MG63 (cell line): ENCODE measurements at regions not wholly inside any gene's neighbourhood (a gene's known extent, or its start where the extent isn't known, plus 50 kb on each side); places are given as distances from the start of the nearest gene placed in this dataset.

Experiments
- DNase-seq: peaks from one replicate; pipeline ENCODE4 v3.0.0-alpha.2; 2020
- H3K27me3 ChIP-seq: fragments of 250-450 bp; sonication (Bioruptor Pico); 2 replicates; pipeline ENCODE4 v1.5.1; 2020; ENCODE audit warnings: mild to moderate bottlenecking, moderate library complexity
- H3K36me3 ChIP-seq: fragments of 250-450 bp; sonication (Bioruptor Pico); 2 replicates; pipeline ENCODE4 v1.5.1; 2020; ENCODE audit warnings: mild to moderate bottlenecking, moderate library complexity
- H3K4me3 ChIP-seq: fragments of 250-450 bp; sonication (Bioruptor Pico); 2 replicates; pipeline ENCODE4 v1.5.1; 2020; ENCODE audit warnings: mild to moderate bottlenecking, moderate library complexity
- H3K9me3 ChIP-seq: fragments of 250-450 bp; sonication (Bioruptor Pico); 2 replicates; pipeline ENCODE4 v1.5.1; 2020; ENCODE audit warnings: mild to moderate bottlenecking, moderate library complexity

DNA sequence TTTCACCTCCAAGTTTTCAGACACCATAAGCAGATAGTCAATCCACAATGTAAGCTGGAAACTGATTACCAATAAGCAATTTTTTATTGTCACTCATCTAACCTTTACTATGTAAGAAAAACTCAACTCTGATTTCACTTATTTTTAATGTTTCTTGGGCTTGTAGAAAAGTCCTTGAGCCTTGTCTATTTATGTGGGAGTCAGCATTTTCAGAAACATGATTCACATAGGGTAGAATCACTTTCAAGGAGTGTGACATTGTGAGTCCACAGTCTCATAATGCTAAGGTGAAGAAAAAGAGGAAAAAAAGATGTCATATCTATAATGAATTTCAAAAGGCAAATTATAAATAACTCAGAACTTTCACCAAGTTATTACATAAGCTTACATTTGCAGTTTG, 2167.9 kb upstream of the C9orf72 start:
- no peaks in the 10 kb centered on the region for H3K36me3 ChIP-seq
- H3K9me3 ChIP-seq = no peaks in the 10 kb centered on the region
- DNase-seq = no peak
- no peaks in the 10 kb centered on the region for H3K27me3 ChIP-seq
- H3K4me3 ChIP-seq = no peak overlapping the region

DNA sequence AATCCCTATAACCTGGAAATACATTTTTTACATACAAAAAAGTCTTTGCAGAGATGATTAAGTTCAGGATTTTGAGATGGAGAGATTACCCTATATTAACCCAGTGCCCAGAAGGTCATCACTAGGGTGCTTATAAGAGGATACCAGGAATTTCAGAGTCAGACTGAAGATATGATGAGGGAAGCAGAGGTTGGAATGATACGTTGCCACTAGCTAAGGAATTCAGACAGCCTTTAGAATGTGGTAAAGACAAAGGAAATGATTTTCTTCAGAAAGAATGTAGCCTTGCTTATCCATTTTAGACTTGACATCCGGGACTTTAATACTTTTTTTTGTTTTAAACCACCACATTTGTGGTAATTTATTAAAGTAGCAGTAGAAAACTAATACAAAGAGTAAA, 2176.8 kb upstream of the C9orf72 start:
- DNase-seq = no peak
- H3K27me3 ChIP-seq = no peaks in the 10 kb centered on the region
- H3K9me3 ChIP-seq = no peaks in the 10 kb centered on the region
- H3K36me3 ChIP-seq = no peaks in the 10 kb centered on the region
- H3K4me3 ChIP-seq = no peak overlapping the region

DNA sequence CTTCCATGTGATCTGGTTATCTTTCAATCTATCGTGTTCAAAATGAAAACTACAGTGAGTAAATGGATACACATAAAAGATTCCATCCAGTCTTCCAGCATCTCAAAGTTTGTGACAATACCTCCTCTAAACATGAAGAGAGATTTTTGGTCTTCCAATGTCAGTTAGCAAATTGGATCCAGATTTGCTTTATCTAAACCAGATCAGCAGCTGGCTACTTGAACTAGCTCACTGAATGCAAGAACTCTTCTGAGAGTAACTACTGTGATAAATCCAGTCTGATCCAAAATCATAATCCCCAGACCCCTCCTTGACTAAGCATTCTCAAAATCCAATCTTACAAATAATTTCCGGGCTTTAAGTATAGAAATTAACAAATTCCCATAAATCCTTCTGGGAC, 2177.9 kb upstream of the C9orf72 start:
- Histone ChIP-seq H3K36me3 (no peaks in the 10 kb centered on the region), H3K4me3 (no peak overlapping the region), H3K9me3 (no peaks in the 10 kb centered on the region), H3K27me3 (no peaks in the 10 kb centered on the region)
- no peak for DNase-seq

DNA sequence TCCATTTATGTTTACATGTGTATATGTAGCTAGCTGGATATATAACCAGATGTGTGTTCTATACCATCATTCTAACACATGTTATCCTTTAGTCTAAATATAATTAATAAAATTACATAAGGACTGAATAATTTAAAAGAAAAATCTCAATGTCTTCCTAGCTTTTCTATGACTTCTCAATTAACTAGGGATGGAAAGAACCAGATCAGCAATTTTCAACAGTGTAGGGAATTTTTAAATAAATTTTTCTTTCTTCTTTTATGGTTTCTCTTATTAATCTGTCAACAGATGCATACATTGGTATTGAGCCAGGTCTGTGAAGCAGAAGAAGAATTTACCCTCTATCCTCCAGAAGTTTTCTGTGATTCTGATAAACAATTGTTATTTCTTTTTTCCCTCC, 2180.4 kb upstream of the C9orf72 start:
- DNase-seq = no peak
- H3K4me3 ChIP-seq = no peak overlapping the region
- no peaks in the 10 kb centered on the region for H3K36me3 ChIP-seq
- no peaks in the 10 kb centered on the region for H3K9me3 ChIP-seq
- H3K27me3 ChIP-seq = no peaks in the 10 kb centered on the region

DNA sequence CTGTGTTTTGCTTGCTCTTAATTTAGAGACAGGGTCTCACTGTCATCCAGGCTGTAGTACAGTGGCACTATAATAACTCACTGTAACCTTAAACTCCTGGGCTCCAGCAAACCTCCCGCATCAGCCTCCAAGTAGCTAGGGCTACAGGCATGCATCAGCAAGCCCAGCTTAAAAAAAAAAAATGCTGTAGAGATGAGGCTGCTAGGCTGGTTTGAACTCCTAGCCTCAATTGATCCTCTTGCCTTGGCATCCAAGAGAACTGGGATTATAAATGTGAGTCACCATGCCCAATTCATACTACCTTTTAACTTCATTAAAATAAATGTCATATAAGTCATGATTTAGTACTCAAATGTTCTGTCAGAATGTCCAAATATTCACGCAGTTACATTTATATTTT, 2195.7 kb upstream of the C9orf72 start:
- Histone ChIP-seq H3K9me3 (no peaks in the 10 kb centered on the region), H3K4me3 (no peak overlapping the region), H3K27me3 (no peaks in the 10 kb centered on the region), H3K36me3 (no peaks in the 10 kb centered on the region)
- no peak for DNase-seq

DNA sequence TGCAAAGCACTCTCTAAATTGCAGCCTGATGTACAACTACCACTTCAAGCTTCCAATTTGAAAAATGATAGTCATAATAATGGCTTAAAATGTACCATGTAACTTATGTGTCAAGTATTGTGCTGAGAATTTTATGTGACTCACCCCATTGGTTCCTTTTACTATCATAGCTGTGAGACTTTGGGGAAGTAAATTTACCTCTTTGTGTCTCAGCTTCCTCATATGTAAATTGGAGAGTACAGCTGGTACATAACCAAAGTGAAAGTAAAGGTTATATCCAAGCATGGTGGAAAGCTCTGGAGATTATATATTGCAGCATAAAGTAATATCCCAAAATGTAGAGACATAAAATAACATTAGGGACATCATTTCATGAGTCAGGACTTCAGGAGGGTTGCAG, 2200.4 kb upstream of the C9orf72 start:
- H3K27me3 ChIP-seq = no peaks in the 10 kb centered on the region
- no peaks in the 10 kb centered on the region for H3K9me3 ChIP-seq
- H3K36me3 ChIP-seq = no peaks in the 10 kb centered on the region
- DNase-seq = no peak
- no peak overlapping the region for H3K4me3 ChIP-seq

DNA sequence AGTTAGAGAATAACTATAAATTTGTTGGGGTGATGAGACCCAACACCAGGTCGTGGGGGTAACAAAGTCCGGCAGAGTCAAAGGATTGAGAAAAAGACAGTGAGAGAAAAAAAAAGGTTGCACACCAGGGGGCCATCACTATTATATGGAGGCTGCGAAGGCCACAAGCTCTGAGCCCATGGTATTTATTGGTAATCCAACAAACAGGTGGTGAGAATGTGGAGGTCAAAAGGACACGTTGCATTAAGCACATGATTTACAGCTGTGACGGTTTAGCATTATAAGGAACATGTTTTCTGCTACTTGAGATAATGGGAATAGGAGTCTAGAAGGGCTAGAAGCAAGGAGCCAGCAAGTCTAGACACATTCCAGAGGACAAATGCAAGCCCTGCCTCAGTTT, 2202.2 kb upstream of the C9orf72 start:
- no peaks in the 10 kb centered on the region for H3K36me3 ChIP-seq
- no peak overlapping the region for H3K4me3 ChIP-seq
- H3K27me3 ChIP-seq = no peaks in the 10 kb centered on the region
- DNase-seq = no peak
- no peaks in the 10 kb centered on the region for H3K9me3 ChIP-seq

DNA sequence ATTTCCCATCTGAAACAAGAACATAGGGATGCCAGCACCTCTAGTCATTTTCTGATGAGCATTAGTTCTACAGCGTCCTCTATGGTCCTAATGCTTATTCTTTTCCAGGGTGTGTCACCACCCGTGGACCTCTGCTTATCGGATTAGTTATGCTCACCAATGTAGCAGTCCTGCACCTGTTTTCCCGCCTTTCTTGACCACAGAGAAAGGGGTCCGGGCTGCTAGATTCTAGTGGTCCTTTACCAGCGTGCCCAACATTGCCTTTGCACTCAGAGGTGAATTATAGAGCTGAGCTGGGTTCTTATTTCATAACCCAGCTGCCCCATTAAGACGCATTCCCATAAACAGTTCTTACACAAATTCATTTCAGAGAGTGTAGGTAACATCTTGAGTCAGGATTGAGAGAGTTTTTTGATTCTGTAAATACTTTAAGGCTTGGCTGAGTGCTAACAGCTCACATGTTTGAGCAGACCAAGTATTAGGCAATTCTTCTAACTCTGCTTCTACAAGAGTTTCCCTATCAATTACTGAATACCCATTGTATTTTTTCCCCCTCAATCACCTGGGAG, 2205.1 kb upstream of the C9orf72 start:
- DNase-seq = no peak
- Histone ChIP-seq H3K36me3 (no peaks in the 10 kb centered on the region), H3K4me3 (no peak overlapping the region), H3K9me3 (no peaks in the 10 kb centered on the region), H3K27me3 (no peaks in the 10 kb centered on the region)

DNA sequence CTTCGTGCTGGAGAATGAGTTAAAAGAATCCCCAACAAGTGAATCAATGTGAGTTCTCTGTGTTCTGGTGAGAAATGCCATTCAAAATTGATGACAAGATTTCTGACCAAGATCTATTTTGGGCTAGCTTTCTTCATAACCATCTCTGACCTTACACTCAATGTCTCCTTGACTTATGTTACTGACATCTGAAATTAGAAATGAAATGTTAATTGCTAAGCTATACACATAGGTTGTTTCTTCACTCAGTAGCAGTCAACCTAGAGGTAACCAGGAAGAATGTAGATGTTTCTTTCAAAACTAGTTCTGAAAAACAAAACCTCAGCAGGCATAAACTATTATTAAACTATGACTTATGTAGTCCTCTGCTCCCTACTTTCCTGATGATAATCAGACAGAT, 2220.7 kb upstream of the C9orf72 start:
- Histone ChIP-seq H3K9me3 (no peaks in the 10 kb centered on the region), H3K27me3 (no peaks in the 10 kb centered on the region), H3K4me3 (no peak overlapping the region), H3K36me3 (no peaks in the 10 kb centered on the region)
- no peak for DNase-seq

DNA sequence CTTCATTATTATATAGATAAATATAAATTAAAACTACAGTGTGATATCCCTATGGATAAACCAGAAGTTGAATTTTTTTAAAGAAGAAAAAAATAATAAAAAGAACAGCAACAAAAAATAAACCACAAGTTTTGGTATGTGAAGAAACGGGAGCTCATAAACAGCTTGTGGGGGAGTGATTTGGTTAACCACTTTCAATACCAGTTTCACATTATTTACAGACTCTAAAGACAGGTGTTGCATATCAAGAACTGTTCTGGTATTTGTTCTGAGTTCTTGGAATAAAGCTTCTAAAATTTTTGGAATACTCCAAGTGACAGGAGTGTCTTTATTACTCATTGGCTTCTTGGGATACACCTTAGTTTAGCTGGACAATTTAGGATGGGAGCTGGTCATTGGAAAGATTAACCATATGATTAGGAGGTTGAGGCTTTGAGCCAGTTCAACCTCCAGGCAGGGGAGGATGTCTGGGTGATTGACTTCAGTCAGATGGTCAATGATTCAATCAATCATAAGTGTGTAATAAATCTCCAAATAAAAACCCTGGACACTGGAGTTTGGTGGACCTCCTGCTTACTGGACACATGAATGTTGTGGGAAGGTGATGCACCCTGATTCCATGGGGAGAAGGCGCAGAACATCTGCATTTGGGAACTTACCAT, 2223.1 kb upstream of the C9orf72 start:
- Histone ChIP-seq H3K27me3 (no peaks in the 10 kb centered on the region), H3K9me3 (no peaks in the 10 kb centered on the region), H3K4me3 (no peak overlapping the region), H3K36me3 (no peaks in the 10 kb centered on the region)
- DNase-seq = no peak

DNA sequence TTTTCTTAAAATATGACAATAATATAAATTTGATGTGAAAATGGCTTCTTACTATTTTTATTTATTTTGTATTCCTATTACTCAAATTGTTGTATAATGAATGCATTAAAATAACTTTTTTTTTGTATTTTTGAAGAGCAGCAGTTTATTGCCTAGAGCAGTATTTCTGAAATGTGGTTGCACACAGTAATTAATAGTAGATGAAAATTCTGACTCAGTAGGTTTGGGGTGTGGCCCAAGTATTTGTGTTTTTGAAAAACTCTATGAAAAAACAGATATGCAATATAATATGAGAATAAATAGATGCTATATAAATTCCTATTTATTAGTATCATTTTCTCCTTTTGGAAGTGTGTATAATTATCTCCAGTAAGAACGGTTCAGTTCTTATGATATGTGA, 2225.3 kb upstream of the C9orf72 start:
- Histone ChIP-seq H3K4me3 (no peak overlapping the region), H3K36me3 (no peaks in the 10 kb centered on the region), H3K9me3 (no peaks in the 10 kb centered on the region), H3K27me3 (no peaks in the 10 kb centered on the region)
- DNase-seq = no peak

DNA sequence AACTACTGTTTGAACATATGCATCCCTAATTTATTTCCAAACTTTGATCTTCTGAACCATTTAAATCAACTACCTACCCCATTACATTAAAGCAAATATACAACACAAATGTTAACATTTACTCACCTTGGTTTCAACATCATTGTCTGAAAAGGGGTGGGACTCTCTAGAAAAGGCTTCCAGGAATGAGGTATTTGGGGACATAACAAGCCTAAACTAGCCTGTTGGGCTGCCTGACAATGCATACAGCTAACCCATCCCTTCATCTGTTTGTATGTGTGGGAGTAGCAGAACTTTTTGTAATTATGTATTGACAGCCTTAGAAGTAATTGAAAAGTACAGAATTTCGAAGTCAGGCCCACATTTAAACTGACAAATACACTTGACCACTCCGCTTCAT, 2225.9 kb upstream of the C9orf72 start:
- Histone ChIP-seq H3K9me3 (no peaks in the 10 kb centered on the region), H3K27me3 (no peaks in the 10 kb centered on the region), H3K4me3 (no peak overlapping the region), H3K36me3 (no peaks in the 10 kb centered on the region)
- DNase-seq = no peak

DNA sequence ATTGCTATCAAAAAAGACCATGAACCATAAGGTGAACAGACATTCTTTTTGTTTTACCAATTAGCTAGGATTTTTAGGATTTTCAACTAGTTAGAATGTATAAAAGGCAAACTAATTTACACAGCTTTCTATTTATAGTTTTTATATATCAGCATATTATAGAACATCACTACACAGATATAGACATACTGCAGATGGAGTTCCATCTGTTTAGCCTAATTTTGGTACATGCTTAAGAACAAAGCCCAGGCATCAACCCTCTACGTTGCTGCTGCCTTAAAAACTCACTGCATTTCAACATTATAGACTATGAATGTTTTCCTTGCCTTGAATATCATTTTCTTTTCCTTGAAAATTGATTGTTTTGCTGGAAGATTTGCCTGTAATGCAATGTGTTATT, 2227.5 kb upstream of the C9orf72 start:
- Histone ChIP-seq H3K36me3 (no peaks in the 10 kb centered on the region), H3K9me3 (no peaks in the 10 kb centered on the region), H3K27me3 (no peaks in the 10 kb centered on the region), H3K4me3 (no peak overlapping the region)
- DNase-seq = no peak

DNA sequence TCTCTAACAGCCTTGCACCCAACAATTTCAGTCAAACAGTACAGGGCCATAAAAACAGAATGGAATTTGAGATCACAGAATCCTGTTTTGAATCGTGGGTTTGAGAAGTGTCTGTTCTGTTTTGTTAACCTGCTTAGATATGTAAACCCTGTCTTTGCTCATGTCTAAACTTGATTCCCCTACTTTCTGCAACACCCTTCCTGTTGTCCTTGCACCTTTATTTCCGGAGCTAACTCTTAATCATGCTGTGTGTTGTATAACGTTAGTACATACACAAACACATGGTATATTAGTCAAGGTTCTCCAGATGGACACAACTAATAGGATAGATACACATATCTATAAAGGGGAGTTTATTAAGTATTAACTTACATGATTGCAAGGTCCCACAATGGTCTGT, 2229.2 kb upstream of the C9orf72 start:
- H3K27me3 ChIP-seq = no peaks in the 10 kb centered on the region
- no peaks in the 10 kb centered on the region for H3K9me3 ChIP-seq
- DNase-seq = no peak
- no peaks in the 10 kb centered on the region for H3K36me3 ChIP-seq
- H3K4me3 ChIP-seq = no peak overlapping the region

DNA sequence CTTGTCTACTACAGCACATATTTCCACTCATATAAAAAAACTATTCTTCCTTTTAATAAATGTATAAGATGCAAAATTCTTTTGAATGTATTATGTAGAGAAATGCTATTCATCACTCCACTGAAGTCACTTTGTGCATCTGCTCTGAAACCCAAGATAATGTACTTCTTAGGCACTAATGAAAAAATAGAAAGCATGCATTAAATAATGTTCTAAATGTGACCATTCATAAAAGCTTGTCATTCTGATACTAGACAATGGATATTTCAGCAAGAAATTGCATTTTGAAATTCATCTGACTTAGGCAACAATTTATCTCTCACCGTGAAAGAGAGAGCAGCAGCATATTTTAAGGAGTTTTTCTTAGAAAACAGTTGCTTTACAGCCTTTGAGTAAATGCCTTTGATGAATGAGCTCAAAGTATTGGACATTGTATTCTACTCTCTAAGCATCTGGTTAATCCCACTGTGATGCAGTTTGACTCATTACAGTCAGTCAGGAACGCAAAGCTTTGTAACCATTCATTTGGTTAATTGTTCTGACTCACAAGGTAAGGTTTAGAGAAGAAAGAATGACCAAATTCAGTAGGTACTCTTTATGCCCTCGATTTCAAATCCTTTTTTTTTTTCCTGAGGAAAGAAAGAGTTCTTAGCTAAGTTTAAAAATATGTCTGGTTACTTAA, 2233.8 kb upstream of the C9orf72 start:
- Histone ChIP-seq H3K9me3 (no peaks in the 10 kb centered on the region), H3K36me3 (no peaks in the 10 kb centered on the region), H3K27me3 (no peaks in the 10 kb centered on the region), H3K4me3 (no peak overlapping the region)
- DNase-seq = no peak

DNA sequence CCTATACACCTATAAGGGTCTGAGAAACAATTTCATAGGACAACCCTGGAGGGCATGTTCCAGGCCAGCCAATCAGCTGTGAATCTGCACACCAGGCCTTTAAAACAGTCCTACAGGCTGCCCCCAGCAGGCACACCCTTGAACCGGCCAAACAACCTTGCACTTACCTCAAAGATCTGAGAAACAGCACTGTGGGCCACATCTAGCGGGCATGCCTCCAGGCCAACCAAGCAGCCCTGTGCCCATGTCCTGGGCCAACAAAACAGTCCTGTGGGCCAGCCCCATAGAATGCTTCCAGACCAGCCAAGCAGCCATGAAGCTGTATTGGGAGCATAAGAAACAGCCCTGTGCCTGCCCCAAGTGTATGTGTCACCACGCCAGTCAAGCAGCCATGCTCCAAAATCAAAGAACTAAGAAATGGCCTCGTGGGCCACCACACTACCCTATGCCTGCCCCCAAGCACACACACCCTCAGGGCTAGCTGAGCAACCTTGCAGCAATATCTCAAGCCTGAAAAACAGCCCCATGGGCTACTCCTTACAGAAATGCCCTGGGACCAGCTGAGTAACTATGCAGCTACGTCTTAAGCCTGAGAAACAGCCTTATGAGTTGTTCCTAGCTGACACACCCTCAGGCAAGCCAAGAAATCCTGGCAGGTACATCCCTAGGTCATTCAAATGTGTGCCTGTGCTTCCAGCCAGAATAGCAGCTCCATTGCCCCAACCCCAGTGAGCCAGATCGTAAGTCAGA, 2243.8 kb upstream of the C9orf72 start:
- no peak overlapping the region for H3K4me3 ChIP-seq
- no peak for DNase-seq
- H3K27me3 ChIP-seq = no peaks in the 10 kb centered on the region
- no peaks in the 10 kb centered on the region for H3K36me3 ChIP-seq
- no peaks in the 10 kb centered on the region for H3K9me3 ChIP-seq

DNA sequence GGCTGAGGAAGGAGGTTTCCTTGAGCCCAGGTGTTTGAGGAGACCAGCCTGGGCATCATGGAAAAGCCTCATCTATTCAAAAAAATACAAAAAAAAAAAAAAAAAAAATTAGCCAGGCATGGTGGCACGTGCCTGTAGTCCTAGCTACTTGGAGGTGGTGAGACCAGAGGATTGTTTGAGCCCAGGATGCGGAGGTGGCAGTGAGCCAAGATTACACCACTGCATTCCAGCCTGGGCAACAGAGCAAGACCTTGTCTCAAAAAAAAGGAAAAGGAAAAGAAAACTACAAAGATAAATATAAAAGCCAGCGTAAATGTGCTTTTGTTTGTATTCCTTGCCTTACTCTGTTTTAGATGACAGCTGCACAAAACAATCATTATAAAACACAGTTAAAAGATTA, 2249.2 kb upstream of the C9orf72 start:
- no peaks in the 10 kb centered on the region for H3K36me3 ChIP-seq
- H3K4me3 ChIP-seq = no peak overlapping the region
- H3K27me3 ChIP-seq = no peaks in the 10 kb centered on the region
- H3K9me3 ChIP-seq = no peaks in the 10 kb centered on the region
- DNase-seq = no peak

DNA sequence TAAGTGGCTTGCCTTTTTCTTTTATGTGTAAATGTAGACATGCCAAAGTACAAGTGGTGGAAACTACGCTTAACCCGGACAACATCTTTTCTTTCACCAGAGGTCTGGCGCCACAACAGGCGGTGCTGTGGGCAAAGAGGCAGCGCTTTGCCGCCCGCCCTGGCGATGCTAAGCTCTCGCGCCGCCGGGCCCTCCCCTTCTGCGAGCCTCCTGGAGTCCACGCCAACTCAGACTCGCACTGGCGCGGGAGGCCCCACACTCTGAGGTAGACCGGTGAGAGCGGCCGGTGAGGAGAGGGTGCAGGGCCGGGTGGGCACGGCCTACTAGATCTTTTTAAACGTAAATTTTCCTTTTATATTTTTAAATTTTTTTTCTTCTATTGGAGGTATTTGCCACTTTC, 2253.1 kb upstream of the C9orf72 start:
- no peaks in the 10 kb centered on the region for H3K9me3 ChIP-seq
- no peak for DNase-seq
- no peaks in the 10 kb centered on the region for H3K36me3 ChIP-seq
- H3K27me3 ChIP-seq = no peaks in the 10 kb centered on the region
- no peak overlapping the region for H3K4me3 ChIP-seq
